ENCODE measurements at regions not wholly inside any gene's neighbourhood (a gene's known extent, or its start where the extent isn't known, plus 50 kb on each side); places are given as distances from the start of the nearest gene placed in this dataset.

- no peak for TF ChIP-seq CTCF (IDR thresholded peaks at IDR 0.05; ENCODE audit: insufficient read depth, low read length, poor library complexity, severe bottlenecking)
- no peak for DNase-seq (ENCODE audit: low read depth)
- H3K27me3 ChIP-seq (ENCODE audit: control insufficient read depth, insufficient read depth, low read length) = no peaks in the 10 kb centered on the region
These were observed 339.0 kb downstream of the TMEM114 start for GRCh38 chr16:8251298-8251697.

GRCh38 chr16:8247993-8248392, 342.3 kb downstream of the TMEM114 start:
- Histone ChIP-seq H3K4me3 (ENCODE audit: low read depth, low read length) (no peak overlapping the region), H3K36me3 (ENCODE audit: control insufficient read depth, insufficient read depth, low read length) (no peaks in the 10 kb centered on the region), H3K27me3 (ENCODE audit: control insufficient read depth, insufficient read depth, low read length) (no peaks in the 10 kb centered on the region)
- no peak for TF ChIP-seq CTCF (IDR thresholded peaks at IDR 0.05; ENCODE audit: insufficient read depth, low read length, poor library complexity, severe bottlenecking)
- DNase-seq (ENCODE audit: low read depth) = no peak

More at GRCh38 chr16:8251298-8251697, 339.0 kb downstream of the TMEM114 start:
- no peak overlapping the region for H3K4me3 ChIP-seq (ENCODE audit: low read depth, low read length)
- H3K36me3 ChIP-seq (ENCODE audit: control insufficient read depth, insufficient read depth, low read length) = no peaks in the 10 kb centered on the region

GRCh38 chr16:8243981-8244380, 346.3 kb downstream of the TMEM114 start:
- Histone ChIP-seq H3K4me3 (ENCODE audit: low read depth, low read length) (no peak overlapping the region), H3K36me3 (ENCODE audit: control insufficient read depth, insufficient read depth, low read length) (no peaks in the 10 kb centered on the region), H3K27me3 (ENCODE audit: control insufficient read depth, insufficient read depth, low read length) (no peaks in the 10 kb centered on the region)
- TF ChIP-seq CTCF (IDR thresholded peaks at IDR 0.05; ENCODE audit: insufficient read depth, low read length, poor library complexity, severe bottlenecking) = no peak
- no peak for DNase-seq (ENCODE audit: low read depth)

- Histone ChIP-seq H3K36me3 (ENCODE audit: control insufficient read depth, insufficient read depth, low read length) (no peaks in the 10 kb centered on the region), H3K27me3 (ENCODE audit: control insufficient read depth, insufficient read depth, low read length) (no peaks in the 10 kb centered on the region), H3K4me3 (ENCODE audit: low read depth, low read length) (no peak overlapping the region)
- no peak for DNase-seq (ENCODE audit: low read depth)
- TF ChIP-seq CTCF (IDR thresholded peaks at IDR 0.05; ENCODE audit: insufficient read depth, low read length, poor library complexity, severe bottlenecking) = no peak
These were observed 348.9 kb downstream of the TMEM114 start for GRCh38 chr16:8241408-8241807.

- no peak overlapping the region for H3K4me3 ChIP-seq (ENCODE audit: low read depth, low read length)
- no peak for DNase-seq (ENCODE audit: low read depth)
- no peaks in the 10 kb centered on the region for H3K27me3 ChIP-seq (ENCODE audit: control insufficient read depth, insufficient read depth, low read length)
- no peaks in the 10 kb centered on the region for H3K36me3 ChIP-seq (ENCODE audit: control insufficient read depth, insufficient read depth, low read length)
- no peak for TF ChIP-seq CTCF (IDR thresholded peaks at IDR 0.05; ENCODE audit: insufficient read depth, low read length, poor library complexity, severe bottlenecking)
These were observed 350.9 kb downstream of the TMEM114 start for GRCh38 chr16:8239443-8239842.

GRCh38 chr16:8237452-8237851, 352.9 kb downstream of the TMEM114 start:
- Histone ChIP-seq H3K36me3 (ENCODE audit: control insufficient read depth, insufficient read depth, low read length) (no peaks in the 10 kb centered on the region), H3K27me3 (ENCODE audit: control insufficient read depth, insufficient read depth, low read length) (no peaks in the 10 kb centered on the region), H3K4me3 (ENCODE audit: low read depth, low read length) (no peak overlapping the region)
- TF ChIP-seq CTCF (IDR thresholded peaks at IDR 0.05; ENCODE audit: insufficient read depth, low read length, poor library complexity, severe bottlenecking) = no peak
- DNase-seq (ENCODE audit: low read depth) = no peak
